H9 (cell line): ENCODE measurements at regions not wholly inside any gene's neighbourhood (a gene's known extent, or its start where the extent isn't known, plus 50 kb on each side); places are given as distances from the start of the nearest gene placed in this dataset.

Source experiments
- DNase-seq: peaks from one replicate; pipeline ENCODE4 v3.0.0-alpha.2; 2017
- H2AFZ ChIP-seq: one replicate; pipeline ENCODE4 v1.6.1; 2013; ENCODE audit warnings: mild to moderate bottlenecking, low read length, control low read depth, moderate library complexity
- H2AK5ac ChIP-seq: 2 replicates; pipeline ENCODE4 v1.6.1; 2013; ENCODE audit warnings: low read length, control low read depth, mixed read lengths; ENCODE audit not compliant: insufficient read length
- H2BK120ac ChIP-seq: one replicate; pipeline ENCODE4 v1.6.1; 2013; ENCODE audit warnings: low read depth, mild to moderate bottlenecking, low read length, control low read depth, inconsistent platforms; ENCODE audit not compliant: poor library complexity, severe bottlenecking
- H2BK12ac ChIP-seq: 2 replicates; pipeline ENCODE4 v1.6.1; 2013; ENCODE audit warnings: low read length, control low read depth, mixed read lengths, low read depth; ENCODE audit not compliant: insufficient read length
- H2BK15ac ChIP-seq: 2 replicates; pipeline ENCODE4 v1.6.1; 2013; ENCODE audit warnings: low read depth, low read length, control low read depth
- H2BK20ac ChIP-seq: one replicate; pipeline ENCODE4 v1.6.1; 2013; ENCODE audit warnings: low read depth, mild to moderate bottlenecking, low read length, control low read depth, inconsistent platforms; ENCODE audit not compliant: poor library complexity, severe bottlenecking
- H2BK5ac ChIP-seq: 2 replicates; pipeline ENCODE4 v1.6.1; 2013; ENCODE audit warnings: low read length, control low read depth, mixed read lengths; ENCODE audit not compliant: insufficient read length
- H3K14ac ChIP-seq: 2 replicates; pipeline ENCODE4 v1.6.1; 2013; ENCODE audit warnings: low read length, control low read depth; ENCODE audit not compliant: insufficient read depth
- H3K18ac ChIP-seq: 2 replicates; pipeline ENCODE4 v1.6.1; 2013; ENCODE audit warnings: low read depth, mild to moderate bottlenecking, mixed read lengths, low read length, control low read depth; ENCODE audit not compliant: insufficient read length
- H3K23ac ChIP-seq: 2 replicates; pipeline ENCODE4 v1.6.1; 2013; ENCODE audit warnings: low read length, control low read depth, mixed read lengths, low read depth; ENCODE audit not compliant: insufficient read length
- H3K23me2 ChIP-seq: 2 replicates; pipeline ENCODE4 v1.6.1; 2013; ENCODE audit warnings: low read depth, mild to moderate bottlenecking, mixed read lengths, low read length, control low read depth; ENCODE audit not compliant: insufficient read length, poor library complexity, severe bottlenecking
- H3K27ac ChIP-seq: 2 replicates; pipeline ENCODE4 v1.5.1; 2013; ENCODE audit warnings: low read length, control low read depth, mixed read lengths, low read depth; ENCODE audit not compliant: insufficient read length
- H3K27me3 ChIP-seq: 2 replicates; pipeline ENCODE4 v1.6.1; 2013; ENCODE audit warnings: low read length, control low read depth, inconsistent platforms; ENCODE audit not compliant: insufficient read depth
- H3K4ac ChIP-seq: 2 replicates; pipeline ENCODE4 v1.6.1; 2013; ENCODE audit warnings: low read depth, mild to moderate bottlenecking, control low read depth, inconsistent platforms, low read length, moderate library complexity
- H3K4me1 ChIP-seq: 2 replicates; pipeline ENCODE4 v1.6.1; 2013; ENCODE audit warnings: low read length, control low read depth, inconsistent platforms; ENCODE audit not compliant: insufficient read depth
- H3K4me2 ChIP-seq: 2 replicates; pipeline ENCODE4 v1.6.1; 2013; ENCODE audit warnings: low read length, control low read depth, mixed read lengths; ENCODE audit not compliant: insufficient read length, insufficient read depth
- H3K56ac ChIP-seq: 2 replicates; pipeline ENCODE4 v1.6.1; 2013; ENCODE audit warnings: low read depth, mild to moderate bottlenecking, mixed read lengths, low read length, control low read depth; ENCODE audit not compliant: insufficient read length
- H3K79me1 ChIP-seq: 2 replicates; pipeline ENCODE4 v1.6.1; 2013; ENCODE audit warnings: low read depth, mild to moderate bottlenecking, moderate library complexity, low read length, control low read depth, inconsistent platforms; ENCODE audit not compliant: insufficient read depth, poor library complexity, severe bottlenecking
- H3K79me2 ChIP-seq: 2 replicates; pipeline ENCODE4 v1.6.1; 2013; ENCODE audit warnings: low read length, control low read depth, inconsistent platforms; ENCODE audit not compliant: insufficient read depth
- H3K9ac ChIP-seq: 2 replicates; pipeline ENCODE4 v1.6.1; 2013; ENCODE audit warnings: low read length, control low read depth, mixed read lengths; ENCODE audit not compliant: insufficient read length; ENCODE audit errors: extremely low read depth
- H3K9me3 ChIP-seq: one replicate; pipeline ENCODE4 v1.6.1; 2013; ENCODE audit warnings: low read depth, low read length, inconsistent platforms; ENCODE audit not compliant: control insufficient read depth
- H3T11ph ChIP-seq: one replicate; pipeline ENCODE4 v1.6.1; 2013; ENCODE audit warnings: mild to moderate bottlenecking, low read length, control low read depth, inconsistent platforms
- H4K20me1 ChIP-seq: one replicate; pipeline ENCODE4 v1.6.1; 2013; ENCODE audit not compliant: control insufficient read depth, insufficient read length, insufficient read depth
- H4K5ac ChIP-seq: 2 replicates; pipeline ENCODE4 v1.6.1; 2013; ENCODE audit warnings: low read depth, mild to moderate bottlenecking, mixed read lengths, low read length, control low read depth; ENCODE audit not compliant: insufficient read length
- H4K8ac ChIP-seq: replicated peaks from 2 replicates; pipeline ENCODE4 v1.6.1; 2013; ENCODE audit warnings: low read length, control low read depth, mixed read lengths, low read depth; ENCODE audit not compliant: insufficient read length
- H4K91ac ChIP-seq: 2 replicates; pipeline ENCODE4 v1.6.1; 2013; ENCODE audit warnings: low read depth, mild to moderate bottlenecking, moderate library complexity, mixed read lengths, low read length, control low read depth; ENCODE audit not compliant: insufficient read length
- H3K27ac Mint-ChIP-seq, 3 experiments: 2 replicates in 2 of 3; 3 replicates in 1 of 3; pipeline ENCODE4 v1.8.0; 2020 to 2021; ENCODE audit warnings: mixed read lengths in 3 of 3, mild to moderate bottlenecking in 1 of 3, moderate library complexity in 1 of 3
- H3K27me3 Mint-ChIP-seq: 2 replicates; pipeline ENCODE4 v1.8.0; 2021; ENCODE audit warnings: low read depth, mild to moderate bottlenecking, moderate library complexity, mixed read lengths
- H3K36me3 Mint-ChIP-seq, 3 experiments: 2 replicates in 2 of 3; 3 replicates in 1 of 3; pipeline ENCODE4 v1.8.0; 2020 to 2021; ENCODE audit warnings: low read depth in 3 of 3, mixed read lengths in 3 of 3; ENCODE audit not compliant: insufficient read depth in 1 of 3
- H3K4me1 Mint-ChIP-seq, 2 experiments: 2 replicates each; pipeline ENCODE4 v1.8.0; 2020; ENCODE audit warnings: mixed read lengths in 2 of 2
- H3K4me3 Mint-ChIP-seq, 2 experiments: 2 replicates in 1 of 2; 3 replicates in 1 of 2; pipeline ENCODE4 v1.8.0; 2020 to 2021; ENCODE audit warnings: mild to moderate bottlenecking in 2 of 2, mixed read lengths in 2 of 2, moderate library complexity in 1 of 2
- H3K9me3 Mint-ChIP-seq, 2 experiments: 2 replicates in 1 of 2; 3 replicates in 1 of 2; pipeline ENCODE4 v1.8.0; 2020; ENCODE audit warnings: mild to moderate bottlenecking in 2 of 2, mixed read lengths in 2 of 2, moderate library complexity in 1 of 2
- WGBS: extraction: QIAGEN DNeasy Blood & Tissue Kit; methylation state at CpG from one replicate; pipeline ENCODE4 v1.1.7; 2013; ENCODE audit warnings: missing lambda C conversion rate, low lambda C conversion rate, mixed read lengths; ENCODE audit not compliant: insufficient read length; ENCODE audit errors: extremely low coverage; 5-methylcytosine and 5-hydroxymethylcytosine counted together
- TF ChIP-seq, protein P1 (sequence below): fragments of 200-600 bp; sonication (generic); conservative IDR thresholded peaks from 3 replicates; pipeline ENCODE4 v1.8.0; 2021; ENCODE audit warnings: antibody characterized with exemption, mild to moderate bottlenecking

GRCh38 chr18:22728481-22729105 is 204.5 kb upstream of the RBBP8 start:
- TF ChIP-seq, protein P1, sequence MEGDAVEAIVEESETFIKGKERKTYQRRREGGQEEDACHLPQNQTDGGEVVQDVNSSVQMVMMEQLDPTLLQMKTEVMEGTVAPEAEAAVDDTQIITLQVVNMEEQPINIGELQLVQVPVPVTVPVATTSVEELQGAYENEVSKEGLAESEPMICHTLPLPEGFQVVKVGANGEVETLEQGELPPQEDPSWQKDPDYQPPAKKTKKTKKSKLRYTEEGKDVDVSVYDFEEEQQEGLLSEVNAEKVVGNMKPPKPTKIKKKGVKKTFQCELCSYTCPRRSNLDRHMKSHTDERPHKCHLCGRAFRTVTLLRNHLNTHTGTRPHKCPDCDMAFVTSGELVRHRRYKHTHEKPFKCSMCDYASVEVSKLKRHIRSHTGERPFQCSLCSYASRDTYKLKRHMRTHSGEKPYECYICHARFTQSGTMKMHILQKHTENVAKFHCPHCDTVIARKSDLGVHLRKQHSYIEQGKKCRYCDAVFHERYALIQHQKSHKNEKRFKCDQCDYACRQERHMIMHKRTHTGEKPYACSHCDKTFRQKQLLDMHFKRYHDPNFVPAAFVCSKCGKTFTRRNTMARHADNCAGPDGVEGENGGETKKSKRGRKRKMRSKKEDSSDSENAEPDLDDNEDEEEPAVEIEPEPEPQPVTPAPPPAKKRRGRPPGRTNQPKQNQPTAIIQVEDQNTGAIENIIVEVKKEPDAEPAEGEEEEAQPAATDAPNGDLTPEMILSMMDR = no peak
- no peaks in the 10 kb centered on the region; the same call in 1 of the 2 replicates for H3K27me3 Mint-ChIP-seq
- H3K36me3 Mint-ChIP-seq = no peaks in the 10 kb centered on the region; a peak in 1 of 7 replicates
- Histone ChIP-seq H3K79me2 (no peaks in the 10 kb centered on the region), H2BK120ac (no peak overlapping the region), H3T11ph (no peak overlapping the region), H3K4ac (no peak overlapping the region), H2BK5ac (no peak overlapping the region), H3K56ac (no peak overlapping the region), H3K9ac (no peak overlapping the region), H3K23me2 (no peaks in the 10 kb centered on the region), H4K5ac (no peak overlapping the region), H3K9me3 (no peaks in the 10 kb centered on the region), H4K8ac (no peak overlapping the region), H3K14ac (no peak overlapping the region), H3K4me1 (no peaks in the 10 kb centered on the region), H2BK20ac (no peak overlapping the region), H3K18ac (no peak overlapping the region), H2BK12ac (no peak overlapping the region), H3K23ac (no peak overlapping the region), H4K20me1 (no peaks in the 10 kb centered on the region), H2AFZ (no peak overlapping the region), H3K79me1 (no peaks in the 10 kb centered on the region), H2BK15ac (no peak overlapping the region), H3K27me3 (no peaks in the 10 kb centered on the region), H3K27ac (no peak overlapping the region), H4K91ac (no peak overlapping the region), H3K4me2 (no peak overlapping the region), H2AK5ac (no peak overlapping the region)
- H3K4me3 Mint-ChIP-seq = no peak overlapping the region
- no peak overlapping the region for H3K27ac Mint-ChIP-seq
- peaks cover 5 to 6% of the 10 kb centered on the region in 2 experiments; a peak in 3 of 5 replicates for H3K9me3 Mint-ChIP-seq
- no CpG with 5 or more reads among the region's 1 CpG for WGBS
- H3K4me1 Mint-ChIP-seq = no peaks in the 10 kb centered on the region
- no peak for DNase-seq
